HG03108 (cell line): ENCODE measurements at regions not wholly inside any gene's neighbourhood (a gene's known extent, or its start where the extent isn't known, plus 50 kb on each side); places are given as distances from the start of the nearest gene placed in this dataset.

Source experiments
- ATAC-seq: cut with Tn5 transposase; IDR thresholded peaks from one replicate; pipeline ENCODE4 v1.9.1; 2021; ENCODE audit warnings: moderate library complexity; ENCODE audit not compliant: unreplicated experiment

- ATAC-seq: no peak
These were observed 223.6 kb upstream of the CIBAR2 start for GRCh38 chr16:85335584-85336491.

GRCh38 chr16:85337910-85338637 is 225.8 kb upstream of the CIBAR2 start:
- no peak for ATAC-seq

GRCh38 chr16:85338638-85338982 is 226.3 kb upstream of the CIBAR2 start:
- ATAC-seq: no peak

- no peak for ATAC-seq
These were observed 226.9 kb upstream of the CIBAR2 start for GRCh38 chr16:85338989-85339685.

- ATAC-seq: no peak
These were observed 229.9 kb upstream of the CIBAR2 start for GRCh38 chr16:85341972-85342695.

- no peak for ATAC-seq
These were observed 232.3 kb upstream of the CIBAR2 start for GRCh38 chr16:85344502-85345128.

- ATAC-seq: no peak
These were observed 232.9 kb upstream of the CIBAR2 start for GRCh38 chr16:85345129-85345639.

GRCh38 chr16:85346404-85347212 is 234.3 kb upstream of the CIBAR2 start:
- no peak for ATAC-seq

- ATAC-seq: no peak
These were observed 234.9 kb upstream of the CIBAR2 start for GRCh38 chr16:85347213-85347591.

- ATAC-seq: no peak
These were observed 236.0 kb upstream of the CIBAR2 start for GRCh38 chr16:85348065-85348840.

- no peak for ATAC-seq
These were observed 236.7 kb upstream of the CIBAR2 start for GRCh38 chr16:85348911-85349334.

GRCh38 chr16:85349365-85350145 is 237.3 kb upstream of the CIBAR2 start:
- ATAC-seq: no peak

GRCh38 chr16:85350146-85350728 is 238.0 kb upstream of the CIBAR2 start:
- ATAC-seq: no peak

GRCh38 chr16:85350973-85351372 is 238.7 kb upstream of the CIBAR2 start:
- ATAC-seq: no peak

- no peak for ATAC-seq
These were observed 240.7 kb upstream of the CIBAR2 start for GRCh38 chr16:85353013-85353412.

- no peak for ATAC-seq
These were observed 241.8 kb upstream of the CIBAR2 start for GRCh38 chr16:85353839-85354685.
